Endothelial cell (in vitro differentiated cells): ENCODE measurements at regions not wholly inside any gene's neighbourhood (a gene's known extent, or its start where the extent isn't known, plus 50 kb on each side); places are given as distances from the start of the nearest gene placed in this dataset.
A peak's percentile ranks its signal among the peaks of the same experiment; 100 is the strongest.

ENCODE experiments used
- DNase-seq: peaks from one replicate; pipeline ENCODE4 v3.0.0; 2021; ENCODE audit warnings: low spot score
- H3K27ac Mint-ChIP-seq: one replicate; pipeline ENCODE4 v1.8.0; 2021; ENCODE audit warnings: mixed read lengths, inconsistent platforms; ENCODE audit not compliant: unreplicated experiment
- H3K27me3 Mint-ChIP-seq: one replicate; pipeline ENCODE4 v1.8.0; 2021; ENCODE audit warnings: mild to moderate bottlenecking, moderate library complexity, mixed read lengths, inconsistent platforms; ENCODE audit not compliant: unreplicated experiment
- H3K36me3 Mint-ChIP-seq: one replicate; pipeline ENCODE4 v1.8.0; 2021; ENCODE audit warnings: mild to moderate bottlenecking, low read depth, mixed read lengths, inconsistent platforms; ENCODE audit not compliant: unreplicated experiment
- H3K4me1 Mint-ChIP-seq: one replicate; pipeline ENCODE4 v1.8.0; 2021; ENCODE audit warnings: mild to moderate bottlenecking, mixed read lengths, inconsistent platforms; ENCODE audit not compliant: unreplicated experiment
- H3K4me3 Mint-ChIP-seq: one replicate; pipeline ENCODE4 v1.8.0; 2021; ENCODE audit warnings: mild to moderate bottlenecking, mixed read lengths, inconsistent platforms; ENCODE audit not compliant: unreplicated experiment
- H3K9me3 Mint-ChIP-seq: one replicate; pipeline ENCODE4 v1.8.0; 2021; ENCODE audit warnings: mixed read lengths, inconsistent platforms; ENCODE audit not compliant: unreplicated experiment
- TF ChIP-seq, protein P1 (sequence below): fragments of 200-600 bp; sonication (generic); IDR thresholded peaks from one replicate; pipeline ENCODE4 v1.5.0; 2021; ENCODE audit warnings: antibody characterized with exemption; ENCODE audit not compliant: unreplicated experiment

DNA sequence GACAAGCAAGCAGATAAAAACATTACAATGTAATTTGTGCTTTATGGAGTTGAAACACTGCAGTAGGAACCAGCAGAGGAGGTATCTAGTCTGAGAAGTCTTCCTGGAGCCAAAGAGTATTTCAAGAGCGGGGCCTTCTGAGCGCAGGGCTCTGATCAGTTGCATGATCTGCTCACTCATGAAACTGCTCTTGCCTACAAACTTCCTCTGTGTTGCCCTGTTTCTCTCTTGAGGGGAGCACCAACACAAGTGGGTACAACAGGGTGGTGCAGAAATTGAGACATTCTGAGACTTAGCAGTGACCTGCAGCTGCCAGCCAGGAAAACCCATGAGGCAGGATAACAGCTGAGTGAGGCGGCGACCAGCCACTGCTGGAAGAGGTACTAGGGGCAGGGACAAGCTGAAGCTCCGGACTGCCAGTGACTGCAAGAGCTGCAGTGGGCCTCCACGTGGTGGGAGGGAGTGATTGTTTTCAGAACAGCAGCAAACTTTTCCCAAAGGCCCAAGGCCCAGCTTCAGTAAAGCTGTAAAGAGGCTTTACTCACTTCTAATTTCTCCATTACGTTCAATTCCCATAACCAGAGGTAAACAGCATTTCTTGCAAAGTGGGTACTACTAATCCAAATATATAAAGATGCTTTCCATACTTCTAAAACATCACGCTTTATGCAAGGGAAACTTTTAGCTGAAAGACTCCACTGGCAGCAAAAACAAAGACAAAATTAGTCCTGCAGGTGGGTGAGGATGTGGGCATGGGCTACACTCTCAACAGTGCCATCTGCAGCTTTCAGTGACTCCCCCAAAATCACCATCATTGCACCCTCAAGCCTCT, 69.0 kb upstream of the LPP start:
- no peaks in the 10 kb centered on the region for H3K9me3 Mint-ChIP-seq
- H3K4me3 Mint-ChIP-seq: no peak overlapping the region
- no peaks in the 10 kb centered on the region for H3K36me3 Mint-ChIP-seq
- H3K27ac Mint-ChIP-seq: no peak overlapping the region
- H3K27me3 Mint-ChIP-seq: peaks cover 4% of the 10 kb centered on the region
- DNase-seq: peak; percentile 5
- H3K4me1 Mint-ChIP-seq: no peaks in the 10 kb centered on the region
- TF ChIP-seq, protein P1, sequence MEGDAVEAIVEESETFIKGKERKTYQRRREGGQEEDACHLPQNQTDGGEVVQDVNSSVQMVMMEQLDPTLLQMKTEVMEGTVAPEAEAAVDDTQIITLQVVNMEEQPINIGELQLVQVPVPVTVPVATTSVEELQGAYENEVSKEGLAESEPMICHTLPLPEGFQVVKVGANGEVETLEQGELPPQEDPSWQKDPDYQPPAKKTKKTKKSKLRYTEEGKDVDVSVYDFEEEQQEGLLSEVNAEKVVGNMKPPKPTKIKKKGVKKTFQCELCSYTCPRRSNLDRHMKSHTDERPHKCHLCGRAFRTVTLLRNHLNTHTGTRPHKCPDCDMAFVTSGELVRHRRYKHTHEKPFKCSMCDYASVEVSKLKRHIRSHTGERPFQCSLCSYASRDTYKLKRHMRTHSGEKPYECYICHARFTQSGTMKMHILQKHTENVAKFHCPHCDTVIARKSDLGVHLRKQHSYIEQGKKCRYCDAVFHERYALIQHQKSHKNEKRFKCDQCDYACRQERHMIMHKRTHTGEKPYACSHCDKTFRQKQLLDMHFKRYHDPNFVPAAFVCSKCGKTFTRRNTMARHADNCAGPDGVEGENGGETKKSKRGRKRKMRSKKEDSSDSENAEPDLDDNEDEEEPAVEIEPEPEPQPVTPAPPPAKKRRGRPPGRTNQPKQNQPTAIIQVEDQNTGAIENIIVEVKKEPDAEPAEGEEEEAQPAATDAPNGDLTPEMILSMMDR: no peak

DNA sequence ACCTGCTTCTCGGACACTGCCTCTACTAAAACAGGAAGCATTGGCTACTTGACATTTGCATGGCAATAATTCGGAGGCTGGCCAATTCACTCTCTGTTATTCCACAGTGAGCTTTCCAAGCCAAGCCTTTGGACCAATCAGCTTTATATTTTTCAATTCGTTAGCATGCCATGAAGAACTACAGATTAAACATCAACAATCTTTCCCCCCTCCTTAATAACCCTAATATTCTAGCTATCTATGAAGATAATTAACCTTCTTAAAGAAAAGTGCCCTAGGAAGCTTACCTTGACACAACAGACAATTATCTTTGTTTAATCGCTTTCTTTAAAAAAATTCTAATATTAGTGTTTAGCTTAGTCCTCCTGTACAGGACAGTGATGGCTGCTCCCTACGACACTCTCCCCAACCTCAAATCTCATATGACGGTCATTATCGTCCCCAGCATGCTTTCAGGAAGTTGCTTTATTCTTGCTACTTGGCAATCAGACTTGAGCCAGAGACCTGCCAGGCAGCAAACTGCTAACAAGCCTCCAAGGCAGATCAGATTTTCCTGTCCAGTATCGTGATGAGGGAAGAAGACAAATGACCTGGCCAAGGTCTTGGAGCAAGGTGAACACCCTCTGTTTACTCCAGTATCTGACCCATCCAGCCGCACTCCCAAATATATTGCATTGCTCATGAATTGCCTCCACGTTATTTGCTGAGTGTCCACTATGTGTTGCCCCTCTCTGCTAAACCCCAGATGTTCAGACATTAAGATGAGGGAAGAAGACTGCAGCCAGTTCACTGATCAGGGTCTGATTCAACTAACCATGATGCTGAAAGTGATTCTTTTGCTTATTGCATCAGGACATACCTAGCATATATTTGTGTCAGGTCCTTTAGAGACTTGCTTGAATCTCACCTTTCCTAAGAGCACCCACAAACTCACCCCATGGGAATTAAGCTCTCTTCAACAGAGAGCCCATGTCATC, 68.1 kb upstream of the LPP start:
- Mint-ChIP-seq H3K4me3 (no peak overlapping the region), H3K27me3 (peaks cover 4% of the 10 kb centered on the region), H3K36me3 (no peaks in the 10 kb centered on the region), H3K9me3 (no peaks in the 10 kb centered on the region), H3K27ac (no peak overlapping the region), H3K4me1 (no peaks in the 10 kb centered on the region)
- DNase-seq: no peak
- TF ChIP-seq, protein P1: no peak

DNA sequence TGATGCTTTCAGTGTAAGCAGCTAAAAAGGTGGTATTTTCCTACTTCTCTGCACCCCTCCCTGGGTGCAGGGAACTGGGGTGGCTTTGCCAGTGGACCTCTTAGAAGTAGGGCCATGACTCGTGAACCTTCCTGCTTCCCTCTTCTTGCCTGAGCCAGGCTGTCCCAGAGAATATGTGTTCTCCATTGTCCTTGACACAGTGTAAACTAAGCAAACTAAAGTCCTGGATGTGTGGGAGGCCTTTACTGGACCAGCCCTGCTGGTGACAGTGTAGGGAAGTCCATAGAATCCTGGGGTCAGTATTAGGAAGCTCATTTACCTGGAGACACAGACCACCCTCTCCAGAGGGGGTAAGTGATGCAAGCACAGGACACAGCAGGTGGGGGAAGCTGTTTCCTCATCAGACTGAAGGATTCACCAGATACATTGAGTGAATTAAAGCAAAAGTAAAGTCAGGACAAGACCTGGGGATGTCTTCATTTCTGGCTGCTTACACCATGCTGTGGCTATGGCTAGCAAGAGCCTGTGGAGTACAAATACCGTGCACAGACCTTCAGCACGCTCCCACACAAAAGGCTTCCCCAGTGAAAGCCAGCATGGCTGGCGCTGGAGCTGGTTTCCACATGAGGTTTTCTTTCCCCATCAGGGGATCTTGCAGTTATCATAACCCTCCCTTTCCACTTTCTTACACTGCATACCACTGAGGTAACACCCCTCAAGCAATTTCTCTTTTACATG, 64.8 kb upstream of the LPP start:
- no peak for DNase-seq
- Mint-ChIP-seq H3K9me3 (no peaks in the 10 kb centered on the region), H3K4me1 (no peaks in the 10 kb centered on the region), H3K4me3 (no peak overlapping the region), H3K27me3 (peaks cover 4% of the 10 kb centered on the region), H3K36me3 (no peaks in the 10 kb centered on the region), H3K27ac (no peak overlapping the region)
- TF ChIP-seq, protein P1: no peak

DNA sequence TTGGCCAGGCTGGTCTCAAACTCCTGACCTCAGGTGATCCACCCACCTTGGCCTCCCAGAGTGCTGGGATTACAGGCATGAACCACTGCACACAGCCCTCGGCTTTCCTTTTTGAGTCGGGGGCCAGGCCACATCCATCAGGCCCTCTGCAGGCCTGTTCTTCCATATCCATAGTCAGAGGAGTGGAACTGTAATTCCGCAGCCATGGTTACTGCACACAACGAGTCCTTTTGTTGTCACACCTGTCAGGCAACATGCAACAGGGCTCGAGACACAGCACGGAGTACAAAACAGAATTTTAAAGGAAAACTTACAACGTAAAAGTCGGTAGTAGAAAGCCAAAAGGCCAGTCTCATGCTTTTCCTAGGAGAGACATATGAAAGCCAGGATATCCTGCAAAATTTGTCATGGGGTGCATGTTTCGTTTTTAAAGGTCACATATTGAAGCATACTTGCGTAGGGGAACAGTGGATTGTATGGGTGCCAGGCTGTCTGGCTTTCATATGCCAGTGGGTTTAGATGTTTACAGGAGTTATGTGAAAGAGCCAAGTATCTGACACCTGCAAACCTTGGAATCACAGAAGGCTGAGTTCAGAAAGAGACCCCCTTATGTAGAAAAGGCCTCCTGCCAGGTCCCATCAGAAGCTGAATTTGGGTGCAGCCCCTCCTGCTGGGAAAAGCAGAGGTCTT, 63.2 kb upstream of the LPP start:
- TF ChIP-seq, protein P1: no peak
- peaks cover 4% of the 10 kb centered on the region for H3K27me3 Mint-ChIP-seq
- no peak overlapping the region for H3K4me3 Mint-ChIP-seq
- no peaks in the 10 kb centered on the region for H3K9me3 Mint-ChIP-seq
- no peak for DNase-seq
- no peaks in the 10 kb centered on the region for H3K4me1 Mint-ChIP-seq
- H3K36me3 Mint-ChIP-seq: no peaks in the 10 kb centered on the region
- H3K27ac Mint-ChIP-seq: no peak overlapping the region
